WTC11 (cell line): ENCODE measurements at regions not wholly inside any gene's neighbourhood (a gene's known extent, or its start where the extent isn't known, plus 50 kb on each side); places are given as distances from the start of the nearest gene placed in this dataset.

Source experiments
- CTCF ChIP-seq: fragments of 200-600 bp; IDR thresholded peaks from 2 replicates; pipeline ENCODE4 v1.8.0; 2022; ENCODE audit warnings: antibody characterized with exemption
- ELF4 ChIP-seq: sonication (generic); formaldehyde crosslinking; IDR thresholded peaks from 2 replicates; pipeline ENCODE4 v1.8.1; 2022; ENCODE audit warnings: low read depth, mild to moderate bottlenecking, moderate library complexity, missing genetic modification reagents
- ZNF263 ChIP-seq: sonication (generic); formaldehyde crosslinking; IDR thresholded peaks from 2 replicates; pipeline ENCODE4 v1.8.1; 2022; ENCODE audit warnings: low read depth, mild to moderate bottlenecking, moderate library complexity, missing genetic modification reagents
- TF ChIP-seq, protein P1 (sequence below): sonication (generic); formaldehyde crosslinking; conservative IDR thresholded peaks from 2 replicates; pipeline ENCODE4 v1.8.1; 2022; ENCODE audit warnings: mild to moderate bottlenecking, missing genetic modification reagents

GRCh38 chr10:80938903-80939302 lies 401.2 kb downstream of the SH2D4B start:
- no peak for TF ChIP-seq CTCF
- no peak for TF ChIP-seq ELF4 (CRISPR knock-in tag)
- TF ChIP-seq, protein P1, sequence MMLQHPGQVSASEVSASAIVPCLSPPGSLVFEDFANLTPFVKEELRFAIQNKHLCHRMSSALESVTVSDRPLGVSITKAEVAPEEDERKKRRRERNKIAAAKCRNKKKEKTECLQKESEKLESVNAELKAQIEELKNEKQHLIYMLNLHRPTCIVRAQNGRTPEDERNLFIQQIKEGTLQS = no peak
- no peak for TF ChIP-seq ZNF263 (CRISPR knock-in tag)
